H1 (cell line): ENCODE measurements at regions not wholly inside any gene's neighbourhood (a gene's known extent, or its start where the extent isn't known, plus 50 kb on each side); places are given as distances from the start of the nearest gene placed in this dataset.

Source experiments
- BRCA1 ChIP-seq: IDR thresholded peaks from 2 replicates; pipeline ENCODE4 v1.6.1; 2012; ENCODE audit warnings: low read depth, low read length, improper control_type of control experiment
- CTCF ChIP-seq, 3 experiments: IDR thresholded peaks; 1 replicate in 2 of 3; 2 replicates in 1 of 3; pipeline versions ENCODE4 v1.5.1 to v1.6.1; 2011; ENCODE audit warnings: low read length in 3 of 3, mild to moderate bottlenecking in 3 of 3, inconsistent platforms in 2 of 3, low read depth in 1 of 3, moderate library complexity in 1 of 3; ENCODE audit not compliant: insufficient read depth in 1 of 3; ENCODE audit errors: control extremely low read depth in 1 of 3
- EZH2 ChIP-seq: fragments of 200-600 bp; sonication (generic); IDR thresholded peaks from 2 replicates; pipeline ENCODE4 v1.7.1; 2012; ENCODE audit warnings: low read depth, mild to moderate bottlenecking, moderate library complexity, low read length, inconsistent platforms; ENCODE audit not compliant: severe bottlenecking
- JUN ChIP-seq: IDR thresholded peaks from 2 replicates; pipeline ENCODE4 v1.6.1; 2011; ENCODE audit warnings: low read depth, mild to moderate bottlenecking, improper control_type of control experiment, low read length
- MAFK ChIP-seq: IDR thresholded peaks from 2 replicates; pipeline ENCODE4 v1.6.1; 2012; ENCODE audit warnings: low read depth, mild to moderate bottlenecking, improper control_type of control experiment, low read length
- NRF1 ChIP-seq: IDR thresholded peaks from 2 replicates; pipeline ENCODE4 v1.6.1; 2011; ENCODE audit warnings: mild to moderate bottlenecking, low read depth, low read length, improper control_type of control experiment
- POLR2A ChIP-seq, 2 experiments: IDR thresholded peaks; 1 replicate in 1 of 2; 2 replicates in 1 of 2; pipeline ENCODE4 v1.6.1; 2011; ENCODE audit warnings: low read depth in 2 of 2, low read length in 2 of 2, mild to moderate bottlenecking in 2 of 2; ENCODE audit errors: control extremely low read depth in 1 of 2
- TAF1 ChIP-seq: IDR thresholded peaks from 2 replicates; pipeline ENCODE4 v1.6.1; 2011; ENCODE audit warnings: mild to moderate bottlenecking, low read depth, low read length
- ZNF274 ChIP-seq: IDR thresholded peaks from 2 replicates; pipeline ENCODE4 v1.7.0; 2012; ENCODE audit warnings: low read length, borderline replicate concordance; ENCODE audit errors: extremely low read depth

DNA sequence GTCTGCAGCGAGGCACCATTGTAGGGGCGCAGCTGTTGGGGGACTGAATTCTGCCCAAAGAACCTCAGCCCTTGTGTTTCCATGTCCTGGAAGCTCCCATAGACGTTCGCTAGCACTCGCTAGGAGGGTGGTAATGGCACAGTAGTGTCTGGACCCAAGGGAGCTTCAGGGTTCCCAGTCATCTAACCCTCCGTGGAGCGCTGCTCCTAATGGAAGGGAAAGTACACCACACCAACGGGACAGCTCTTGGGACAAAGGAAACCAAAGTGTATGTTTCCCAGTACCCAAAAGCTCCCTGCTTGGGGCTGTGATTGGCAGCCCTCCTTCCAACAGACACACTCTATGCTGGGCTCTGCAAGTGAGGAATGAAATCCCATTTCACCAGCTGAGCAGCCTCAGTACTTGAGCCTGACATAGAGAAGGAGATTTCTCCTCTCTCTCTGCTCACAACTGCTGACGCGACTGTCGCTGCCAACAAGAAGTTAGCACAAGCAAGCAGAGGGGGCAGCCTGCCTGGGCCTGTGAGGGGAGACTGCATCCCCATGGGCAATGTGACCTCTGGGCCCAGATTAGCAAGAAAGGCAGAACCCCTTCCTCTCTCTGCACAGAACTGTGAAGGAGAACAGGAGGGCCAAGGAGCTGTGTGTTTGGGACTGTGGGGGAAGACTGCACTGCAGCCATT, 67.6 kb upstream of the SMARCAD1 start:
- TF ChIP-seq CTCF (IDR thresholded peaks at IDR 0.05; ENCODE audit: control extremely low read depth in 1 of 3, insufficient read depth in 1 of 3, low read depth in 1 of 3, low read length in 3 of 3) (no peak), NRF1 (no peak), TAF1 (no peak), ZNF274 (no peak), BRCA1 (no peak), MAFK (no peak), POLR2A (IDR thresholded peaks at IDR 0.05; ENCODE audit: control extremely low read depth in 1 of 2, low read depth in 2 of 2, low read length in 2 of 2) (no peak), JUN (no peak), EZH2 (no peak)
